ENCODE measurements at regions not wholly inside any gene's neighbourhood (a gene's known extent, or its start where the extent isn't known, plus 50 kb on each side); places are given as distances from the start of the nearest gene placed in this dataset.

- no peak for DNase-seq
These were observed 222.4 kb upstream of the CNTN5 start for GRCh38 chr11:98798333-98798732.

- no peak for DNase-seq
These were observed 220.1 kb upstream of the CNTN5 start for GRCh38 chr11:98800696-98801095.

DNA sequence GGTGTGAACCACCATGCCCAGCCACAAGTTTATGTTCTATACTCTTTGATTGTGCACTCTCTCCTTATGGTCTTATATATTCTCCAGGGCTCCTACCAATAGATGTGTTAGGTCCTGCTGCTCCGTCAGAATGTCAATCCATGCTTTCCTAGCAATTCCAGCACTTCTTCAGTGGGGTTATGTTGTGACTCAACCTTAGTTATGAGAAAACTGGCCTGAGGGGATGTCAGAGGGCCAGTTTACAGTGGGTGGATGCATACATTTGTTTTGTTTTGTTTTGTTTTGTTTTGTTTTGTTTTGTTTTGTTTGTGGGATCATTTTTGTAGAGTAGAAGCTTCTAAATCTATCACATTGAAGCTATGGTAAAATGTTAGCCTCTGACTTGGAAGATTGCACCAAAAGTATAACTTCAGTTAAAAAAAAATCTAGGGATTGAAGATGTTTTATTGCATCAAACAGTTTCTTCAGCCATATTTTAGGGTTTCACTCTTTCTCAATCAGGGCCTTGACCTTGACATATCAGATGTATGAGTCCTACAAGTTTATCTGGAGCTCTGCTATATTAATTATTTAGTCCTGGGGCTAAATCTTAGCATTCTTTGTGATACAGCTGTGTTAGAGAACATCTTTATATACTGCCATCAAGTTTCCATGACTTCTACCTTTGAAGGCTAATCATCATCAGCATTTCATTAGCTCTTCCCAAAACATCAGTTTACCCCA is 191.6 kb upstream of the CNTN5 start:
- DNase-seq = no peak

DNA sequence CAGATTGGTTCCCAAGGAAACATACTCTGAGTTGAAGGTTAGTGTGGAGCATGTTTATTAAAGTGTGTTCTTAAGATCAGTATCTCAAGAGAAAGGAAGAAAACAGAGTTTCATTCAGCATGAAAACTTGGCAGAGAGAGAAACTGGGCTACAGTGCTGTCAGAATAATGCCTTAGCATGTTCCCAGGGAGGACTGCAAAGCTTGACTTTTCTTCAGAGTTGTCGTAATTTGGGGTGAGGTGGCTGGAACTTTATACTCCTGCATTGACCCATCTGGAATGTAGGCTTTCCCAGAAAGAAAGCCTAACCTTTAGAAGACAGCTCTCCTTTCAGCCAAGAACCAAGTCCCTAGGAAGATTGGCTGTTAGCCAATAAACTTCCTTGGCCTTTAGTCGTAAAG is 190.8 kb upstream of the CNTN5 start:
- DNase-seq = no peak

GRCh38 chr11:98834776-98835175 is 186.0 kb upstream of the CNTN5 start:
- no peak for DNase-seq

DNA sequence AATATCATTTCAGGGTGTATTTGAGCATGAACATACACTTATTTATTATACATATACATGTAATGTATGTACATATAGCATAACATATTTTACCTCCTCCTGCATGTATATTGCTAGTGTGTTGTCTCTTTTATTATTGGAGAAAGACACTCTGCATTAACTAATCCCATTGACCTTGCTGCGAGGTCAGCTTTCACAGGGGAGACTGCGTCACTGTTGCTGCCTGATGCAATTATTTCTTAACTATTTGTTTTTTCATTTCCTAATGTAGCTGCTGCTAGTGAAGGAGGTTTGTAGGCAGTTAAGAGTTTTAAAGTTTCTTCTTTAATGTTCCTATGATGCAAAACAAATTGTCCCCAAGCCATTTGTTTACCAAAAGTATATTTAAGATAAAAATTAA is 185.4 kb upstream of the CNTN5 start:
- no peak for DNase-seq

GRCh38 chr11:98836156-98836555 is 184.6 kb upstream of the CNTN5 start:
- DNase-seq = no peak

DNA sequence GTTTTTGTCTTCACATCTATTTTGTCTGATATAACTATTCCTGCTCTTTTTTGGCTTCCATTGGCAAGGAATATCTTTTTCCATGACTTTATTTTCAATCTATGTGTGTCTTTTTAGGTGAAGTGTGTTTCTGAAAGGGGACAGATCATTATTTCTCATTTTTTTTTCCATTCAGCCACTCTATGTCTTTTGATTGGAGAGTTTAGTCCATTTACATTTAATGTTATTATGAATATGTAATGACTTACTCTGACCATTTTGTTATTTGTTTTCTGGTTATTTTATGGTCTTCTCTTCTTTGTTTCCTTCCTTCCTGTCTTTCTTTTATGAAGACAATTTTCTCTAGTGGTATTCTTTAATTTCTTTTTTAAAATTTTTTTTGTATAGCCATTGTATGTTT is 178.6 kb upstream of the CNTN5 start:
- DNase-seq = no peak

- DNase-seq = no peak
These were observed 158.6 kb upstream of the CNTN5 start for GRCh38 chr11:98862169-98862568.

GRCh38 chr11:98871690-98872089 is 149.1 kb upstream of the CNTN5 start:
- DNase-seq = no peak

- no peak for DNase-seq
These were observed 146.7 kb upstream of the CNTN5 start for GRCh38 chr11:98874050-98874449.

DNA sequence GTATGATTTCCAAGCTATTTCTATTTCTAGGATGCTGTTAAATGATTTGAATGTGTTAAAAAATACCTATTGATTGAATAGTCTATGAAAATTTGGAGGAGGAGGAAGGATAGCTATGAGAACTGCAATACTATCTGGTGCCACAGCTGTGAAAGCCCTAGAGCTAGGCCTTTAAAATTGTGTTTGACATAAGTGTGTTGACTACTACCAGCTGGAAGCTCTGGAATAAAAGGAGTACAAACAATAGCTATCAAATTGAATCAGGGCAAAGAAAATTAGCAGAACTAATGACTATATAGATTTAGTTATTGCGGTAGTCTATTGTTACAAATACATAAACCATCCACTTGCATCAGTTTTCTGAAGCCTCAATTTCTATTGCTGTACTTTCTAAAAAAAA is 124.8 kb upstream of the CNTN5 start:
- DNase-seq = no peak

GRCh38 chr11:98940913-98941312 is 79.8 kb upstream of the CNTN5 start:
- no peak for DNase-seq

DNA sequence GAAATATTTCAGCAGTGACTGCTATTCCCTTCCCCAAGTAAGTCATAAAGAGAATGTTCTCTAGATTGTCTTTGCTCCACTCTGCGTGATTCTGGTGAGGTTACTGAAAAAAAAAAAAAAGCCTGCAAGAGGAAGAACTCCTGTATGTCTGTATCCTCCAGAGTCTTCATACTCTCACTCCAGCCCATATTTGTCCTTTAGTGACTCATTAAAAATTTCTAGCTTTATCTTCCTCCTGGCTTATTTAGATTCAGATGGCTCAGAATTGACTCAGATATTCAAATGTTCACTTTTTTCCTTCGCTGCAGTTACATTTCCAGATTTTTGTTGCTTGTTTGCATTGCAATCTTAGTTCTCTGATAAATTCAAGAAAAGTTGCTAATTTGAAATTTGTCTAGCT is 76.3 kb upstream of the CNTN5 start:
- DNase-seq = no peak

DNA sequence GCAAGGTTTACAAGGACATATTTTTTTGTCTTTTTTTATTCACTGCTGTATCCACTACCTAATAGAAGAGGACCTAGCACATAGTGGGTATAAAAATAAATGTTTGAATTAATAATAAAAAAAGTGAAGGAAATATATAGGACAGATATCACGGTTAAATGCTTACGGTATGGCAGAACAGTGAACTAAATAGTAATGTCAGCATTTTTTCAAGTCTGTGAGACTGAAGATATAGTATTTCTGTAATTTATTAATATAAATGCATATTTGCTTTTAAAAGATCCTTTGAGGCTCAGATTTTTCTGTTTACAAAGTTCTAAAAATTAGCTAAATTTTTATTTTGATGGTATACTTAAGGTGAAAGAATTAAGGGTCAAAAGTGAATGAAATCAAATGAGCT is 68.6 kb upstream of the CNTN5 start:
- no peak for DNase-seq

DNA sequence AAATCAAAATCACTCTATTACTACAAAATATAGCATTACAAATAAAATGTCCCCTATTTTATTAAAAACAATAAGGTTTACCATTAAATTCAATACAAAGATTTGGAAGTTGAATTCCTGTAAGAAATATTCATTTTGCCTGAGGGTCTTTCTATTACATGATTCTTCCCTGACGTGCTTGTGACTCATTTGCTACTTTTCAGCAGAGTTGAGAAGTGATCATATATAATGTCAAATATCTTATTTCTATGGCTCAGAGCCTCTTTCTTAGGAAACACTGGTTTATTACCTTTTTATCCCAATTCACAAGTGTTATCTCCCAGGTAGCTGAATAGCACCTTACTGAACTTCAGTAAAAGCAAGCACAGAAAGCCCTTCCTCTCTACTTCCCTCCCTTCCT is 65.2 kb upstream of the CNTN5 start:
- no peak for DNase-seq

DNA sequence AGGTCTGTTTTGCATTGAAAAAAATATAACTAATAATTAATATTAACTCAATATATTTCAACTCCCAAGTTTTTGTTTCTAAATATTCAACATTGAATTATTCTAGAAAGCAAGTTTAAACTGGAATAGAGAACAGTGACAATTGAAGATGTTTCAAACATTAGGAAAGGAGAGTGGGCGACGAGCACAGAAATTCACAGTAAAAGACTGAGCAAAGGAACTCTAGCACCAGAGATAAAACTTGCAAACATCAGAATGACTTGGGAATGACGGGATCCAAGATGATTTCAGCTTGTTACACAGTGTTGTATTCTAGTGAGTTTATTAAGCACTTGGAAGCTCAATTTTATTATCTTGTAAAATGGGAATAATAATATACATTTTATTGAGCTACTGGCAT is 56.6 kb upstream of the CNTN5 start:
- no peak for DNase-seq

- DNase-seq = no peak
These were observed 55.4 kb upstream of the CNTN5 start for GRCh38 chr11:98965358-98965757.

DNA sequence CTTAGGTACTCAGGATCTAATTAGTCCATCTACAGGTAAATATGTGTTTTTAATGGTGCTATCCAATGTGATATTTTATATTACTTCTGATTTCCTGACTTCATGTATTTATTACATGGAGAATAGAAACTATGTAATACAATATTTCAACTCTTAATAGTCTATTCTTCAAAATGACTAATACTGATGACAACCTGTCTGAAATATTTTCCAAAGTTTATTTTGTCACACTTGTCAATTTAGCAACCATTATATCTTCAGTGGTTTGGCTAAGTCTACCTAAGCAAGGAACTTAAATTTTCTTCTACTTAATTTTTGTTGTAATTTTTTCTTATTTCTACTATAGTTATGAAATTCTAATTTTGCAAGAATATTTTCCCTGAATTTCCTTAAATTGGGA is 55.0 kb upstream of the CNTN5 start:
- DNase-seq = no peak

- DNase-seq = no peak
These were observed 53.7 kb upstream of the CNTN5 start for GRCh38 chr11:98967005-98967404.
